AG10803 (cell line): ENCODE measurements at regions not wholly inside any gene's neighbourhood (a gene's known extent, or its start where the extent isn't known, plus 50 kb on each side); places are given as distances from the start of the nearest gene placed in this dataset.
A peak's percentile ranks its signal among the peaks of the same experiment; 100 is the strongest.
"Not testable (repeated sequence)": the region's sequence is repeated elsewhere in the genome, so short reads cannot be mapped to it uniquely, and the experiment has no call there.

Experiments used
- DNase-seq: peaks from one replicate; pipeline ENCODE4 v3.0.0; 2010; ENCODE audit warnings: low read depth
- H3K4me3 ChIP-seq: 2 replicates; pipeline ENCODE4 v1.5.1; 2011; ENCODE audit warnings: mild to moderate bottlenecking, low read length, control low read depth
- TF ChIP-seq, protein P1 (sequence below): conservative IDR thresholded peaks from 2 replicates; pipeline ENCODE4 v1.5.1; 2011; ENCODE audit warnings: mild to moderate bottlenecking, low read length, control low read depth, inconsistent platforms

DNA sequence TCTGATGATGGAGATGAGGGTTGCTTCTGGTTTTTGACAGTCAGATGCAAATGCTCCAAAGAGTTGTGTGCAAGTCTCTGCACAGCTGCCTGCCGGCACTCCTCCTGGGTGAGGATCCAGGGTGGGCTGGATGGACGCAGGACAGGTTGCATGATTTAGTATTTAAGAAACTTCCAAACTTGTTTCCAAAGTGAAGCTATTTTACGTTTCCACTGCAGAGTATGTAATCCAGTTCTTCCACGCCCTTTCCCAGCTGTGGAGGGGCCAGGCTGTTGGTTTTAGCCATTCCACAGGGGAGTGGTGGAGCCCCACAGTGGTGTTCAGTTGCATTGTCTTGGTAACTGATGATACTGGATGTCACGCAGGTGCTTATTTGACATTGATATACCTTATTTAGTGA, 157.3 kb downstream of the THBS2 start:
- TF ChIP-seq, protein P1, sequence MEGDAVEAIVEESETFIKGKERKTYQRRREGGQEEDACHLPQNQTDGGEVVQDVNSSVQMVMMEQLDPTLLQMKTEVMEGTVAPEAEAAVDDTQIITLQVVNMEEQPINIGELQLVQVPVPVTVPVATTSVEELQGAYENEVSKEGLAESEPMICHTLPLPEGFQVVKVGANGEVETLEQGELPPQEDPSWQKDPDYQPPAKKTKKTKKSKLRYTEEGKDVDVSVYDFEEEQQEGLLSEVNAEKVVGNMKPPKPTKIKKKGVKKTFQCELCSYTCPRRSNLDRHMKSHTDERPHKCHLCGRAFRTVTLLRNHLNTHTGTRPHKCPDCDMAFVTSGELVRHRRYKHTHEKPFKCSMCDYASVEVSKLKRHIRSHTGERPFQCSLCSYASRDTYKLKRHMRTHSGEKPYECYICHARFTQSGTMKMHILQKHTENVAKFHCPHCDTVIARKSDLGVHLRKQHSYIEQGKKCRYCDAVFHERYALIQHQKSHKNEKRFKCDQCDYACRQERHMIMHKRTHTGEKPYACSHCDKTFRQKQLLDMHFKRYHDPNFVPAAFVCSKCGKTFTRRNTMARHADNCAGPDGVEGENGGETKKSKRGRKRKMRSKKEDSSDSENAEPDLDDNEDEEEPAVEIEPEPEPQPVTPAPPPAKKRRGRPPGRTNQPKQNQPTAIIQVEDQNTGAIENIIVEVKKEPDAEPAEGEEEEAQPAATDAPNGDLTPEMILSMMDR, result no peak
- no peak for DNase-seq
- H3K4me3 ChIP-seq, result no peak overlapping the region

DNA sequence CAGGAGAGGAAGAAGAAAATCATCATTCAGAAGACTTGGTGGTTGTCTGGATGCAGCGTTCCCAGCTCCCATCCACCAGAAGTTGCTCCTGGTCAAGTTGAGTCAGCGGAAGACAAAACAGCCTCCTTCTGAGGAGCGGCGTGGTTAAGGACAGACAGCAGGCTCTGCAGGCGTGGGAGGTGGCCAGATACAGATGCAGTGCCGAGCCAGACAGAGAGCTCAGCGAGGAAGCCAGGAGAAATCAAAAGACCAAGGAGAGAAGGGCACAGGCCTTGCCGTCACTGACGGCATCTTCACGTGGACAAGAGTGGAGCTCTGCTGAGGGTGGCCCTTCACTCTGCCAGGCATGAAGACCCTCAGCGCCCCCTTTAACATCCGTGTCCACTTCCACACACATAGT, 158.5 kb downstream of the THBS2 start:
- H3K4me3 ChIP-seq, result no peak overlapping the region
- DNase-seq, result peak; percentile 21
- TF ChIP-seq, protein P1, result no peak

DNA sequence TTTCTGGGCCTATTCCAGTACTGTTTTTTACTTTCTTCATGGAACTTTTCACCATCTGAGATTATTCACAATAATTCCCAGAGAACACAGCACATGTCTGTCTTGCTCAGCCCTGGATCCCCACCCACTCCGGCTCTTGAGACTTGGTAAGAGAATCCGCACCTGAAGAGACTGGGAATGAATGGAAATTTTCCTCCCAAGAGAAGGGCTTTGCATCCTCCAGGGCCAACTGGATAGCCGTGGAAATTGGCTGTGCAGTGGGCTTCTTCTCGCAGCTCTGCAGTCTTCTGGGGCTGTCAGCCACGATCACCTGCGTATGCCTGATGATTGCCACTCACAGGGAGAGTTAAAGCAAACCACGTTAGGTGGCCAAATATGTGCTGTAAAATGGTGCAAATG, 159.1 kb downstream of the THBS2 start:
- H3K4me3 ChIP-seq, result no peak overlapping the region
- TF ChIP-seq, protein P1, result no peak
- no peak for DNase-seq

DNA sequence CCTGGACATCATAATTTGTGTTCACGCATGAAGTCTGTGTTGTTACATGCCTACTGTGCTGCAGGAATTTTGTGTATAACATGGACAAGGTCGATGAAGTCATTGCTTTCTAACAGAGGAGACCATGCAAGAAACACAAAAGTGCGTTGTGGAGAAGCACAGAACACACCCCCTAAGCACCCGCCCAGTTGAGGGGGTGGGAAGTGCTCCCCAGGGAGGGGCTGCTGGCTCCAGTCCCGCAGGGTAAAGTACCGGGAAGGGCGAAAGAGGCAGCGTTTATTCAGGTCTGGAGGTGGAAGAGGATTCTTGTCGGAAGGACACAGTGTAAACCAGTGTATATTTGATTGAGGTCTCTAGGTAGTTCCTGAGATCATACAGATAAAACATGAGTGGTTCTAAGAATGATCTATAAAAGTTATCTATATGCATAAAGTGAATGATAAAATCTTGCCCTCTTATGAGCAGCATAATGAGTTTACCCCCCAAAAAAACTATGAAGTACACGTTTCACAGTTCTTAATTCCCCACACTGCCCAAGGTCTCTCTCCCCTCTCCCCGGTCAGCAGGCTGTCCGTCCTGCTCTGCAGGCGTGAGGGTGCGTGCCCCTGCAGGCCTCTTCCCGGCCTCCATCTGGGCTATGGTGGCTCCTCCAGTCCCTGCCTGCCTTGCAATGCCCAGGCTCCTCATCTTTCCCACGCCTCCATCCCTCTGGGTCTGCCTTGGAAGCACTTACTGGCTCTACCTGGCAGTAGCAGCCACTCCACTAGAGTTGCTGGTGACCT, 159.7 kb downstream of the THBS2 start:
- no peak overlapping the region for H3K4me3 ChIP-seq
- TF ChIP-seq, protein P1, result no peak
- no peak for DNase-seq

DNA sequence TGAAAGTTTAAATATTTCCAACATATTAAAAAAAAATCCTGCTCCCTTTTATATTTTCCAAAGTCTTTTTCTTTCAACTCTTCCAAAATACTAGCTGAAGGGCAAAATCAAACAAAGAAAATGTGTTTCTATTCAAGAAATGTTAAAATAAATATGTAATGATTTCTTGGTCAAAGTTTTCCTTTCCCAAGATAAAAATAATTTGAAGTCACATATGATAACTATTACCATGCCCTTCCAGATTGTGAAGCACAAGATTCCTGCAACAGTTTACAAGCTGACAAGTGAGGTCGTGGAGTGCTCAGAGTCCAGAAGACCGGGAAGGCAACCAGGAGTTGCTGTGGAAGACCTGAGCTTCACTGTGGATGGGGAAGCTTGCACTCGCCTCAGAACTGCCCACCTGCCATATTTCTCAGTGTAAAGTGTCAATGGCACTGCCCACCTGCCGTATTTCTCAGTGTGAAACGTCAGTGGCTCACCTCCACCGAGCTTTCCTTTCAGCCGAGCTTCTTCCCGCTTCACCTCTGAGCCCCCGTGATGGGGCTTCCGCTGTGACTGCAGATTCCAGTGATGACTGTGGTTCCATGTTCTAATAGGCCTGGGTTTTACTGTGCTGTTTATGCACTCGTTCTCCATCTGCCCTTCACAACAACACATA, 160.5 kb downstream of the THBS2 start:
- TF ChIP-seq, protein P1, result no peak
- peak; percentile 32 for DNase-seq
- no peak overlapping the region for H3K4me3 ChIP-seq

DNA sequence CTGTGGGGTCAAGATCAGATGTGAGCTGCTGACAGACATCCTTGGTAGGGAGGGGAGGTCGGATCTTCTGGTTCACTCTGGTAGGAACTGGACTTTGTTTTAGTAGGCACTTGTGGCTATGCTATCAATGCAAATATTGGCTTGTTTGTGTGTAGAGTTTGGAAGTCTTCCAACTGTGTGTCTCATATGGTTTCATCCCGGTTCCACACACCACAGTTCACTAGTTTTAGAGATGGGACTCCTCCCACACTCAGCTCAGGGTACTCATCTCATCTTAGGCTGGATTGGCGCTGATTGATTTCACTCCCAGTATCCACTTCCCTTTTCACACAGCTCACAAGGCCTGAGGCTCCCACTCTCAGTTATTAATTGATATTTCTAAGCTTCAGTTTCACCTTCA, 161.3 kb downstream of the THBS2 start:
- TF ChIP-seq, protein P1, result no peak
- DNase-seq, result peak; percentile 20

DNA sequence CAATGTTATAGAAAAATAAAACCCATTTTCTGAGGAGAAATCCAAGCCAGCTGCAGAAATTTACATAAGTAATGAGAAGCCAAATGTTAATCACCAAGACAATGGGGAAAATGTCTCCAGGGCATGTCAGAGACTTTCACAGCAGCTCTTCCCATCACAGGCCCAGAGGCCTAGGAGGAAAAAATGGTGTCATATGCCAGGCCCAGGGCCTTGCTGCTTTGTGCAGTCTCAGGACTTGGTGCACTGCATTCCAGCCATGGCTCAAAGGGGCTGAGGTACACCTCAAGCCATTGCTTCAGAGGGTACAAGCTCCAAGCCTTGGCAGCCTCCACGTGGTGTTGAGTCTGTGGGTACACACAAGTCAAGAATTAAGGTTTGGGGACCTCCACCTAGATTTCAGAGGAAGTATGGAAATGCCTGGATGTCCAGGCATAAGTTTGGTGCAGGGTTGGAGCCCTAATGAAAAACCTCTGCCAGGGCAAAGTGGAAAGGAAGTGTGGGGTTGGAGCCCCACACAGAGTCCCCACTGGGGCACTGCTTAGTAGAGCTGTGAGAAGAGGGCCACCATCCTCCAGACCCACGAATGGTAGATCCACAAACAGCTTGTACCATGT, 163.0 kb downstream of the THBS2 start:
- DNase-seq, result not testable (repeated sequence)

More for the DNA sequence above, 161.3 kb downstream of the THBS2 start:
- H3K4me3 ChIP-seq, result no peak overlapping the region

More for the DNA sequence above, 163.0 kb downstream of the THBS2 start:
- H3K4me3 ChIP-seq, result not testable (repeated sequence)
